WTC11 (cell line): ENCODE measurements at regions not wholly inside any gene's neighbourhood (a gene's known extent, or its start where the extent isn't known, plus 50 kb on each side); places are given as distances from the start of the nearest gene placed in this dataset.

Experiments used
- ATF6 ChIP-seq: sonication (generic); formaldehyde crosslinking; IDR thresholded peaks from 2 replicates; pipeline ENCODE4 v1.8.1; 2023; ENCODE audit warnings: mild to moderate bottlenecking, missing genetic modification reagents
- CBFB ChIP-seq: sonication (generic); formaldehyde crosslinking; IDR thresholded peaks from 2 replicates; pipeline ENCODE4 v1.8.1; 2022; ENCODE audit warnings: mild to moderate bottlenecking, low read depth, missing genetic modification reagents
- ETV6 ChIP-seq: sonication (generic); formaldehyde crosslinking; IDR thresholded peaks from 2 replicates; pipeline ENCODE4 v1.8.1; 2022; ENCODE audit warnings: mild to moderate bottlenecking, missing genetic modification reagents
- SP1 ChIP-seq: sonication (generic); formaldehyde crosslinking; conservative IDR thresholded peaks from 2 replicates; pipeline ENCODE4 v1.8.1; 2022; ENCODE audit warnings: missing genetic modification reagents
- TF ChIP-seq, protein P1 (sequence below): sonication (generic); formaldehyde crosslinking; IDR thresholded peaks from 2 replicates; pipeline ENCODE4 v1.8.0; 2022; ENCODE audit warnings: mild to moderate bottlenecking, missing genetic modification reagents
- TF ChIP-seq, protein P2 (sequence below): fragments of 200-600 bp; IDR thresholded peaks from 2 replicates; pipeline ENCODE4 v1.8.0; 2022; ENCODE audit warnings: antibody characterized with exemption
- TF ChIP-seq, protein P3 (sequence below): sonication (generic); formaldehyde crosslinking; IDR thresholded peaks from 2 replicates; pipeline ENCODE4 v1.8.1; 2022; ENCODE audit warnings: low read depth, mild to moderate bottlenecking, moderate library complexity, missing genetic modification reagents, borderline replicate concordance
- TF ChIP-seq, protein P4 (sequence below): sonication (generic); formaldehyde crosslinking; IDR thresholded peaks from 2 replicates; pipeline ENCODE4 v1.8.0; 2022; ENCODE audit warnings: mild to moderate bottlenecking, missing genetic modification reagents
- TF ChIP-seq, protein P5 (sequence below): sonication (generic); formaldehyde crosslinking; IDR thresholded peaks from 2 replicates; pipeline ENCODE4 v1.8.0; 2022; ENCODE audit warnings: mild to moderate bottlenecking, missing genetic modification reagents

DNA sequence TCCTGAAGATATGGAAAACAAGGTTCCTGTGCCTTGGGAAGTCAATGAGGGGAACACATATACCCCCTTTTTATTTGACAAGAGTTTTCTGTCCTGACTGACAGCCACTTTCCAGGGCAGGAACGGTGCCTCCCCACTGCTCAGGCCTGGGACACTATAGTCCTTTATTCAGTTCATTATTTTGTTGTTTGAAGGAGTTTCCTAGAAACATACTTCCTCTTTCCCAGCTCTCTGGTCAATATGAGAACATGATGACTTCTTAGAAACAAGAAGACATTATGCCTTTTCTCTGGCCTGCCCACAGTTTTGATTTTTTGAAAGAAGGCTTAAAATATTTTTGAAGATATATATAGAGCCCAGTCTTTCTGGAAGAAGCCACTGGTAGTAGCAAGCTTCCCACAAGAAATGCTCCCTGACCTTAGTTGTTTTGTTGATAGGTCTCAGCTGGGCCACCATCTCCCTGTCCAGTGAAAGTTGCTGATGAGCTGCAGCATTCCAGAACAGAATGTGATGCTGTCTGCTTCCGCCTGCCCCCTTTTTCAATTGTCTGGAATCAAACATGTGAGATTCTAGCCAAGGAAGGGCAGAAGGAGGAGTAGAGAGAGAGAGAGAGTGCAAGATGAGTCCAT is 122.7 kb upstream of the ADRA1D start:
- TF ChIP-seq, protein P1, sequence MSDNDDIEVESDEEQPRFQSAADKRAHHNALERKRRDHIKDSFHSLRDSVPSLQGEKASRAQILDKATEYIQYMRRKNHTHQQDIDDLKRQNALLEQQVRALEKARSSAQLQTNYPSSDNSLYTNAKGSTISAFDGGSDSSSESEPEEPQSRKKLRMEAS (CRISPR knock-in tag), result no peak
- no peak for TF ChIP-seq ATF6
- TF ChIP-seq ETV6, result no peak
- TF ChIP-seq, protein P2, sequence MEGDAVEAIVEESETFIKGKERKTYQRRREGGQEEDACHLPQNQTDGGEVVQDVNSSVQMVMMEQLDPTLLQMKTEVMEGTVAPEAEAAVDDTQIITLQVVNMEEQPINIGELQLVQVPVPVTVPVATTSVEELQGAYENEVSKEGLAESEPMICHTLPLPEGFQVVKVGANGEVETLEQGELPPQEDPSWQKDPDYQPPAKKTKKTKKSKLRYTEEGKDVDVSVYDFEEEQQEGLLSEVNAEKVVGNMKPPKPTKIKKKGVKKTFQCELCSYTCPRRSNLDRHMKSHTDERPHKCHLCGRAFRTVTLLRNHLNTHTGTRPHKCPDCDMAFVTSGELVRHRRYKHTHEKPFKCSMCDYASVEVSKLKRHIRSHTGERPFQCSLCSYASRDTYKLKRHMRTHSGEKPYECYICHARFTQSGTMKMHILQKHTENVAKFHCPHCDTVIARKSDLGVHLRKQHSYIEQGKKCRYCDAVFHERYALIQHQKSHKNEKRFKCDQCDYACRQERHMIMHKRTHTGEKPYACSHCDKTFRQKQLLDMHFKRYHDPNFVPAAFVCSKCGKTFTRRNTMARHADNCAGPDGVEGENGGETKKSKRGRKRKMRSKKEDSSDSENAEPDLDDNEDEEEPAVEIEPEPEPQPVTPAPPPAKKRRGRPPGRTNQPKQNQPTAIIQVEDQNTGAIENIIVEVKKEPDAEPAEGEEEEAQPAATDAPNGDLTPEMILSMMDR, result no peak
- TF ChIP-seq, protein P3, sequence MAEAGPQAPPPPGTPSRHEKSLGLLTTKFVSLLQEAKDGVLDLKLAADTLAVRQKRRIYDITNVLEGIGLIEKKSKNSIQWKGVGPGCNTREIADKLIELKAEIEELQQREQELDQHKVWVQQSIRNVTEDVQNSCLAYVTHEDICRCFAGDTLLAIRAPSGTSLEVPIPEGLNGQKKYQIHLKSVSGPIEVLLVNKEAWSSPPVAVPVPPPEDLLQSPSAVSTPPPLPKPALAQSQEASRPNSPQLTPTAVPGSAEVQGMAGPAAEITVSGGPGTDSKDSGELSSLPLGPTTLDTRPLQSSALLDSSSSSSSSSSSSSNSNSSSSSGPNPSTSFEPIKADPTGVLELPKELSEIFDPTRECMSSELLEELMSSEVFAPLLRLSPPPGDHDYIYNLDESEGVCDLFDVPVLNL (CRISPR knock-in tag), result no peak
- no peak for TF ChIP-seq CBFB (CRISPR knock-in tag)
- TF ChIP-seq, protein P4, sequence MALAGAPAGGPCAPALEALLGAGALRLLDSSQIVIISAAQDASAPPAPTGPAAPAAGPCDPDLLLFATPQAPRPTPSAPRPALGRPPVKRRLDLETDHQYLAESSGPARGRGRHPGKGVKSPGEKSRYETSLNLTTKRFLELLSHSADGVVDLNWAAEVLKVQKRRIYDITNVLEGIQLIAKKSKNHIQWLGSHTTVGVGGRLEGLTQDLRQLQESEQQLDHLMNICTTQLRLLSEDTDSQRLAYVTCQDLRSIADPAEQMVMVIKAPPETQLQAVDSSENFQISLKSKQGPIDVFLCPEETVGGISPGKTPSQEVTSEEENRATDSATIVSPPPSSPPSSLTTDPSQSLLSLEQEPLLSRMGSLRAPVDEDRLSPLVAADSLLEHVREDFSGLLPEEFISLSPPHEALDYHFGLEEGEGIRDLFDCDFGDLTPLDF (CRISPR knock-in tag), result no peak
- TF ChIP-seq, protein P5, sequence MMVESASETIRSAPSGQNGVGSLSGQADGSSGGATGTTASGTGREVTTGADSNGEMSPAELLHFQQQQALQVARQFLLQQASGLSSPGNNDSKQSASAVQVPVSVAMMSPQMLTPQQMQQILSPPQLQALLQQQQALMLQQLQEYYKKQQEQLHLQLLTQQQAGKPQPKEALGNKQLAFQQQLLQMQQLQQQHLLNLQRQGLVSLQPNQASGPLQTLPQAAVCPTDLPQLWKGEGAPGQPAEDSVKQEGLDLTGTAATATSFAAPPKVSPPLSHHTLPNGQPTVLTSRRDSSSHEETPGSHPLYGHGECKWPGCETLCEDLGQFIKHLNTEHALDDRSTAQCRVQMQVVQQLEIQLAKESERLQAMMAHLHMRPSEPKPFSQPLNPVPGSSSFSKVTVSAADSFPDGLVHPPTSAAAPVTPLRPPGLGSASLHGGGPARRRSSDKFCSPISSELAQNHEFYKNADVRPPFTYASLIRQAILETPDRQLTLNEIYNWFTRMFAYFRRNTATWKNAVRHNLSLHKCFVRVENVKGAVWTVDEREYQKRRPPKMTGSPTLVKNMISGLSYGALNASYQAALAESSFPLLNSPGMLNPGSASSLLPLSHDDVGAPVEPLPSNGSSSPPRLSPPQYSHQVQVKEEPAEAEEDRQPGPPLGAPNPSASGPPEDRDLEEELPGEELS, result no peak
- no peak for TF ChIP-seq SP1 (CRISPR knock-in tag)
